Trophoblast cell (in vitro differentiated cells and primary cell): ENCODE measurements at regions not wholly inside any gene's neighbourhood (a gene's known extent, or its start where the extent isn't known, plus 50 kb on each side); places are given as distances from the start of the nearest gene placed in this dataset.

Experiments
- DNase-seq, 2 donors: peaks; one replicate each; pipeline ENCODE4 v3.0.0-alpha.2; 2016
- H2AFZ ChIP-seq: 2 replicates; pipeline ENCODE4 v1.6.1; 2013; ENCODE audit warnings: low read length, moderate library complexity, mild to moderate bottlenecking; ENCODE audit not compliant: insufficient read depth, poor library complexity
- H2AK5ac ChIP-seq: 2 replicates; pipeline ENCODE4 v1.6.1; 2013; ENCODE audit warnings: mild to moderate bottlenecking, low read length
- H2BK120ac ChIP-seq: 2 replicates; pipeline ENCODE4 v1.6.1; 2013; ENCODE audit warnings: low read length, mild to moderate bottlenecking, moderate library complexity; ENCODE audit not compliant: insufficient read depth, poor library complexity
- H2BK12ac ChIP-seq: 2 replicates; pipeline ENCODE4 v1.6.1; 2013; ENCODE audit warnings: mild to moderate bottlenecking, low read length, moderate library complexity
- H2BK5ac ChIP-seq: 2 replicates; pipeline ENCODE4 v1.6.1; 2013; ENCODE audit warnings: low read length, low read depth, moderate library complexity, mild to moderate bottlenecking; ENCODE audit not compliant: poor library complexity
- H3K14ac ChIP-seq: 2 replicates; pipeline ENCODE4 v1.6.1; 2013; ENCODE audit warnings: mild to moderate bottlenecking, low read length
- H3K18ac ChIP-seq: 2 replicates; pipeline ENCODE4 v1.6.1; 2013; ENCODE audit warnings: mild to moderate bottlenecking, low read length
- H3K23ac ChIP-seq: 2 replicates; pipeline ENCODE4 v1.6.1; 2013; ENCODE audit warnings: low read length
- H3K27ac ChIP-seq: 2 replicates; pipeline ENCODE4 v1.5.1; 2013; ENCODE audit warnings: low read depth, mild to moderate bottlenecking, inconsistent platforms, low read length, moderate library complexity
- H3K27me3 ChIP-seq: 2 replicates; pipeline ENCODE4 v1.6.1; 2013; ENCODE audit warnings: inconsistent platforms, mild to moderate bottlenecking, low read length, moderate library complexity; ENCODE audit not compliant: insufficient read depth
- H3K36me3 ChIP-seq, 2 experiments: 1 replicate in 1 of 2; 2 replicates in 1 of 2; pipeline ENCODE4 v1.6.1; 2013; ENCODE audit warnings: low read length in 2 of 2, mild to moderate bottlenecking in 2 of 2, moderate library complexity in 1 of 2; ENCODE audit not compliant: insufficient read depth in 2 of 2, control insufficient read depth in 1 of 2
- H3K4ac ChIP-seq: 2 replicates; pipeline ENCODE4 v1.6.1; 2013; ENCODE audit warnings: low read depth, mild to moderate bottlenecking, low read length, moderate library complexity
- H3K4me1 ChIP-seq, 2 experiments: 1 replicate in 1 of 2; 2 replicates in 1 of 2; pipeline ENCODE4 v1.6.1; 2013; ENCODE audit warnings: low read length in 2 of 2, mild to moderate bottlenecking in 2 of 2, moderate library complexity in 1 of 2; ENCODE audit not compliant: insufficient read depth in 2 of 2, control insufficient read depth in 1 of 2
- H3K4me2 ChIP-seq: 2 replicates; pipeline ENCODE4 v1.6.1; 2013; ENCODE audit warnings: inconsistent platforms, mild to moderate bottlenecking, low read length, moderate library complexity
- H3K4me3 ChIP-seq: 2 replicates; pipeline ENCODE4 v1.5.1; 2013; ENCODE audit warnings: mild to moderate bottlenecking, low read depth, low read length, inconsistent platforms
- H3K79me1 ChIP-seq: one replicate; pipeline ENCODE4 v1.6.1; 2013; ENCODE audit warnings: low read length
- H3K79me2 ChIP-seq: 2 replicates; pipeline ENCODE4 v1.6.1; 2013; ENCODE audit warnings: low read length, mild to moderate bottlenecking; ENCODE audit not compliant: control insufficient read depth, insufficient read depth, poor library complexity
- H3K9ac ChIP-seq: 2 replicates; pipeline ENCODE4 v1.6.1; 2013; ENCODE audit warnings: mild to moderate bottlenecking, low read length
- H3K9me3 ChIP-seq: 2 replicates; pipeline ENCODE4 v1.6.1; 2013; ENCODE audit warnings: low read depth, mild to moderate bottlenecking, control low read depth, inconsistent platforms, low read length; ENCODE audit not compliant: insufficient read depth
- H4K12ac ChIP-seq: 2 replicates; pipeline ENCODE4 v1.6.1; 2013; ENCODE audit warnings: low read depth, mild to moderate bottlenecking, low read length, moderate library complexity
- H4K8ac ChIP-seq: 2 replicates; pipeline ENCODE4 v1.6.1; 2013; ENCODE audit warnings: low read depth, mild to moderate bottlenecking, low read length, moderate library complexity
- H4K91ac ChIP-seq: one replicate; pipeline ENCODE4 v1.6.1; 2013; ENCODE audit warnings: low read depth, mild to moderate bottlenecking, low read length, moderate library complexity
- WGBS: extraction: QIAGEN DNeasy Blood & Tissue Kit; methylation state at CpG from one replicate; pipeline ENCODE4 v1.1.7; 2013; ENCODE audit warnings: missing lambda C conversion rate; ENCODE audit not compliant: insufficient read length, insufficient coverage; ENCODE audit errors: extremely low coverage; 5-methylcytosine and 5-hydroxymethylcytosine counted together

DNA sequence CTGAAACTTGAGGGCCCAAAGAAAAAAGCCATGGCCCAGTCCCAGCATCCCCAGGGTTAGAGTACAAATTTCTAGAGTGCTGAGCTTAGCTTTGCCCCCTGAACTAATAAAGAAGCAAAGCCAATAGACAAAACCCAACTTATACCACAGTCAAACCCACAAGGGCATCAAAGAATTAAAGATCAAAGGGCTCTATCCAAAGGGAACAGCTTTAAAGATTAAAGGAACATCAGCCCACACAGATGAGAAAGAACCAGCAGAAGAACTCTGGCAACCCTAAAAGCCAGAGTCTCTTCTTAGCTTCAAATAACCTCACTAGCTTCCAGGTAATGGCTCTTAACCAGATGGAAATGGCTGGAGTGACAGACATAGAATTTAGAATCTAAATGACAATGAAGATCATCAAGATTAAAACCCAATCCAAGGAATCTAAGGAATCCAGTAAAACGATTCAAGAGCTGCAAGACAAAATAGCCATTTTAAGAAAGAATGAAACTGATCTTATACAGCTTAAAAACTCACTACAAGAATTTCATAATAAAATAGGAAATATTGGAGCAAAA lies 93.9 kb downstream of the YIPF5 start:
- Histone ChIP-seq H3K4ac (no peak overlapping the region), H3K23ac (no peak overlapping the region), H3K4me1 (no peaks in the 10 kb centered on the region), H3K9ac (no peak overlapping the region), H3K79me2 (no peaks in the 10 kb centered on the region), H3K18ac (no peak overlapping the region), H4K91ac (no peak overlapping the region), H2BK12ac (no peak overlapping the region), H3K27me3 (no peaks in the 10 kb centered on the region), H3K4me3 (no peak overlapping the region), H3K14ac (no peak overlapping the region), H2AFZ (no peak overlapping the region), H2BK120ac (no peak overlapping the region), H3K9me3 (no peaks in the 10 kb centered on the region), H2AK5ac (no peak overlapping the region), H4K8ac (no peak overlapping the region), H2BK5ac (no peak overlapping the region), H3K4me2 (no peak overlapping the region), H3K27ac (no peak overlapping the region), H4K12ac (no peak overlapping the region), H3K79me1 (no peaks in the 10 kb centered on the region), H3K36me3 (peaks cover 0 to 1% of the 10 kb centered on the region in 2 experiments)
- peak in 1 of 2 donors; percentile 14 for DNase-seq
- no CpG with 5 or more reads among the region's 1 CpG for WGBS

DNA sequence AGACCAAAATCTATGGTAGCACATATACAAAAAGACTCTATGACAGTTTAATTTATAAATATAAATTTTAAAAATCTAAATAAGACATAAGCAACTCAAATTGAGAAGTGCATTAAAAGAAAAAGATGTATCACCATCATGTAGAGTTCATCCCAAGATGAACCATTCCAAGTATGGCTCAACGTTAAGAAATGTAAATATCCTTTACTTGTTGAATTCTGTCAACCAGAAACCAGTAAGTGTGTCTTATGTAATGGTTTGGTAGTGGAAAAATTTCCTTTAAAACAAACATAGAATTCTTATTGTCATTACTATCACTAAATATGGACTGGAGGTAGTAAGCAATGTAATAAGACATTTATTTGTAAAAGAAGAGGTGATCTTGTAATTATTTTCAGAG lies 87.3 kb downstream of the YIPF5 start:
- Histone ChIP-seq H3K4ac (no peak overlapping the region), H3K9ac (no peak overlapping the region), H3K4me2 (no peak overlapping the region), H4K12ac (no peak overlapping the region), H3K4me3 (no peak overlapping the region), H3K79me2 (no peaks in the 10 kb centered on the region), H2BK5ac (no peak overlapping the region), H4K8ac (no peak overlapping the region), H2AK5ac (no peak overlapping the region), H2BK120ac (no peak overlapping the region), H3K79me1 (no peaks in the 10 kb centered on the region), H4K91ac (no peak overlapping the region), H3K23ac (no peak overlapping the region), H3K27ac (no peak overlapping the region), H2BK12ac (no peak overlapping the region), H3K14ac (no peak overlapping the region), H3K9me3 (no peaks in the 10 kb centered on the region), H2AFZ (no peak overlapping the region), H3K36me3 (no peaks in the 10 kb centered on the region), H3K4me1 (no peaks in the 10 kb centered on the region), H3K27me3 (no peaks in the 10 kb centered on the region), H3K18ac (no peak overlapping the region)
- no peak for DNase-seq
- no CpG with 5 or more reads among the region's 1 CpG for WGBS

- H2AFZ ChIP-seq, result no peak overlapping the region
- H4K12ac ChIP-seq, result no peak overlapping the region
- H3K14ac ChIP-seq, result no peak overlapping the region
- H3K79me2 ChIP-seq, result no peaks in the 10 kb centered on the region
- H3K4me2 ChIP-seq, result no peak overlapping the region
- no peak overlapping the region for H2BK12ac ChIP-seq
- DNase-seq, result no peak
- H3K18ac ChIP-seq, result no peak overlapping the region
- no peak overlapping the region for H4K8ac ChIP-seq
- no peaks in the 10 kb centered on the region for H3K4me1 ChIP-seq
- WGBS, result no CpG with 5 or more reads among the region's 2 CpGs
- H3K27me3 ChIP-seq, result no peaks in the 10 kb centered on the region
- no peak overlapping the region for H3K4me3 ChIP-seq
- H3K9ac ChIP-seq, result no peak overlapping the region
- H2BK5ac ChIP-seq, result no peak overlapping the region
- no peak overlapping the region for H3K27ac ChIP-seq
- no peak overlapping the region for H2BK120ac ChIP-seq
- no peaks in the 10 kb centered on the region for H3K79me1 ChIP-seq
- no peak overlapping the region for H4K91ac ChIP-seq
- no peaks in the 10 kb centered on the region for H3K36me3 ChIP-seq
- H3K4ac ChIP-seq, result no peak overlapping the region
- no peak overlapping the region for H3K23ac ChIP-seq
- no peak overlapping the region for H2AK5ac ChIP-seq
- H3K9me3 ChIP-seq, result no peaks in the 10 kb centered on the region
These were observed 85.5 kb downstream of the YIPF5 start for GRCh38 chr5:144084971-144085370.

DNA sequence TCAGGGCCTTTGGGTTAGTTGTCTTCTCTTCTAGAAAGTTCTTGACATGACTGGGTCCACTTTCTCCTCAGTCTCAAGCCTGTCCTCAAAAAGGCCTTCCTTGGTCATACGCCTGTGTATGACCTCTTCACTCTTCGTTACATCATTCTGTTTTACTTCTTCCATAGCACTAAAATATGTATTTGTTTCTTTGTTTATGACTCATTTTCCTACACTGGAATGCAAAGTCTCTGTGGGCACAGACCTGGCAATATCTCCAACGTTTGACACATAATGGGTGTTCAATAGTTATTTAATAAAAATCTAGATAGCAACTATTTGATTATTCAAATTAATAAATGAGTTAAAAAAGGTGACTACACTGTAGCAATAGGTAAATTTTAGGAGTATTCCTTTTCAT lies 85.1 kb downstream of the YIPF5 start:
- no CpG with 5 or more reads among the region's 3 CpGs for WGBS
- Histone ChIP-seq H2AK5ac (no peak overlapping the region), H4K12ac (no peak overlapping the region), H2BK120ac (no peak overlapping the region), H3K4me3 (no peak overlapping the region), H3K36me3 (no peaks in the 10 kb centered on the region), H3K4ac (no peak overlapping the region), H2BK12ac (no peak overlapping the region), H3K4me1 (no peaks in the 10 kb centered on the region), H3K27me3 (no peaks in the 10 kb centered on the region), H3K4me2 (no peak overlapping the region), H3K18ac (no peak overlapping the region), H3K9ac (no peak overlapping the region), H3K9me3 (no peaks in the 10 kb centered on the region), H3K23ac (no peak overlapping the region), H3K27ac (no peak overlapping the region), H4K8ac (no peak overlapping the region), H3K14ac (no peak overlapping the region), H2BK5ac (no peak overlapping the region), H3K79me2 (no peaks in the 10 kb centered on the region), H4K91ac (no peak overlapping the region), H3K79me1 (no peaks in the 10 kb centered on the region), H2AFZ (no peak overlapping the region)
- DNase-seq, result peak in 1 of 2 donors; percentile 11
